Activated T-helper 17 cell treated with anti-CD3 and anti-CD28 coated beads, Interleukin-2, amount 50 U/mL, for 72 hours (primary cell): ENCODE measurements at regions not wholly inside any gene's neighbourhood (a gene's known extent, or its start where the extent isn't known, plus 50 kb on each side); places are given as distances from the start of the nearest gene placed in this dataset.

Source experiments
- ATAC-seq: fragments of 150-1000 bp; cut with Tn5 transposase; replicated peaks from 2 replicates; pipeline ENCODE4 v1.10.0; 2021; ENCODE audit warnings: mild to moderate bottlenecking, moderate library complexity
- H3K27ac Mint-ChIP-seq: one replicate; pipeline ENCODE4 v1.8.0; 2022; ENCODE audit warnings: mixed read lengths
- H3K27me3 Mint-ChIP-seq: one replicate; pipeline ENCODE4 v1.8.0; 2022; ENCODE audit warnings: mixed read lengths
- H3K36me3 Mint-ChIP-seq: one replicate; pipeline ENCODE4 v1.8.0; 2022; ENCODE audit warnings: low read depth, mild to moderate bottlenecking, mixed read lengths
- H3K4me1 Mint-ChIP-seq: one replicate; pipeline ENCODE4 v1.8.0; 2022; ENCODE audit warnings: mixed read lengths
- H3K4me3 Mint-ChIP-seq: one replicate; pipeline ENCODE4 v1.8.0; 2022; ENCODE audit warnings: mild to moderate bottlenecking, mixed read lengths
- H3K9me3 Mint-ChIP-seq: one replicate; pipeline ENCODE4 v1.8.0; 2022; ENCODE audit warnings: mixed read lengths

- ATAC-seq: no peak
- Mint-ChIP-seq H3K36me3 (no peaks in the 10 kb centered on the region), H3K27ac (no peak overlapping the region)
These were observed 141.1 kb upstream of the HS3ST2 start for GRCh38 chr16:22672830-22673210.

GRCh38 chr16:22673421-22673831 is 140.5 kb upstream of the HS3ST2 start:
- no peaks in the 10 kb centered on the region for H3K36me3 Mint-ChIP-seq
- no peak overlapping the region for H3K4me3 Mint-ChIP-seq
- H3K9me3 Mint-ChIP-seq: no peaks in the 10 kb centered on the region
- no peak overlapping the region for H3K27ac Mint-ChIP-seq
- no peak for ATAC-seq
- no peaks in the 10 kb centered on the region for H3K4me1 Mint-ChIP-seq
- no peaks in the 10 kb centered on the region for H3K27me3 Mint-ChIP-seq

More at GRCh38 chr16:22672830-22673210, 141.1 kb upstream of the HS3ST2 start:
- Mint-ChIP-seq H3K27me3 (no peaks in the 10 kb centered on the region), H3K4me3 (no peak overlapping the region), H3K9me3 (no peaks in the 10 kb centered on the region), H3K4me1 (no peaks in the 10 kb centered on the region)

- ATAC-seq: no peak
- Mint-ChIP-seq H3K27ac (no peak overlapping the region), H3K27me3 (no peaks in the 10 kb centered on the region), H3K9me3 (no peaks in the 10 kb centered on the region), H3K4me1 (no peaks in the 10 kb centered on the region), H3K4me3 (no peak overlapping the region), H3K36me3 (no peaks in the 10 kb centered on the region)
These were observed 139.2 kb upstream of the HS3ST2 start for GRCh38 chr16:22674832-22675191.

- ATAC-seq: no peak
- H3K9me3 Mint-ChIP-seq: no peaks in the 10 kb centered on the region
- no peaks in the 10 kb centered on the region for H3K36me3 Mint-ChIP-seq
- H3K27ac Mint-ChIP-seq: no peak overlapping the region
- no peak overlapping the region for H3K4me3 Mint-ChIP-seq
- H3K4me1 Mint-ChIP-seq: no peaks in the 10 kb centered on the region
- H3K27me3 Mint-ChIP-seq: no peaks in the 10 kb centered on the region
These were observed 138.0 kb upstream of the HS3ST2 start for GRCh38 chr16:22675745-22676540.

GRCh38 chr16:22677024-22677830 is 136.7 kb upstream of the HS3ST2 start:
- no peak for ATAC-seq
- H3K27me3 Mint-ChIP-seq: no peaks in the 10 kb centered on the region
- H3K4me1 Mint-ChIP-seq: no peaks in the 10 kb centered on the region
- no peak overlapping the region for H3K27ac Mint-ChIP-seq
- no peaks in the 10 kb centered on the region for H3K36me3 Mint-ChIP-seq
- H3K4me3 Mint-ChIP-seq: no peak overlapping the region
- H3K9me3 Mint-ChIP-seq: no peaks in the 10 kb centered on the region

GRCh38 chr16:22678311-22678710 is 135.7 kb upstream of the HS3ST2 start:
- H3K9me3 Mint-ChIP-seq: no peaks in the 10 kb centered on the region

GRCh38 chr16:22681554-22682291 is 132.2 kb upstream of the HS3ST2 start:
- Mint-ChIP-seq H3K9me3 (no peaks in the 10 kb centered on the region), H3K4me1 (peaks cover 5% of the 10 kb centered on the region), H3K27me3 (peaks cover 3% of the 10 kb centered on the region), H3K36me3 (no peaks in the 10 kb centered on the region), H3K4me3 (no peak overlapping the region), H3K27ac (no peak overlapping the region)
- no peak for ATAC-seq

More at GRCh38 chr16:22678311-22678710, 135.7 kb upstream of the HS3ST2 start:
- Mint-ChIP-seq H3K4me3 (no peak overlapping the region), H3K36me3 (no peaks in the 10 kb centered on the region), H3K27me3 (no peaks in the 10 kb centered on the region), H3K27ac (no peak overlapping the region), H3K4me1 (no peaks in the 10 kb centered on the region)
- ATAC-seq: no peak

- no peak overlapping the region for H3K27ac Mint-ChIP-seq
- H3K36me3 Mint-ChIP-seq: no peaks in the 10 kb centered on the region
- H3K9me3 Mint-ChIP-seq: peaks cover 3% of the 10 kb centered on the region
- ATAC-seq: no peak
- H3K4me3 Mint-ChIP-seq: no peak overlapping the region
- peaks cover 3% of the 10 kb centered on the region for H3K27me3 Mint-ChIP-seq
- peaks cover 5% of the 10 kb centered on the region for H3K4me1 Mint-ChIP-seq
These were observed 130.7 kb upstream of the HS3ST2 start for GRCh38 chr16:22683258-22683657.

GRCh38 chr16:22683730-22684573 is 130.0 kb upstream of the HS3ST2 start:
- H3K4me3 Mint-ChIP-seq: no peak overlapping the region
- no peak for ATAC-seq

GRCh38 chr16:22684574-22685458 is 129.1 kb upstream of the HS3ST2 start:
- ATAC-seq: peak; percentile 23
- peaks cover 5% of the 10 kb centered on the region for H3K4me1 Mint-ChIP-seq
- no peaks in the 10 kb centered on the region for H3K36me3 Mint-ChIP-seq

More at GRCh38 chr16:22683730-22684573, 130.0 kb upstream of the HS3ST2 start:
- Mint-ChIP-seq H3K36me3 (no peaks in the 10 kb centered on the region), H3K9me3 (peaks cover 3% of the 10 kb centered on the region), H3K27ac (no peak overlapping the region), H3K27me3 (peaks cover 3% of the 10 kb centered on the region), H3K4me1 (peaks cover 5% of the 10 kb centered on the region)

GRCh38 chr16:22685459-22685830 is 128.5 kb upstream of the HS3ST2 start:
- peaks cover 5% of the 10 kb centered on the region for H3K4me1 Mint-ChIP-seq
- H3K9me3 Mint-ChIP-seq: peaks cover 3% of the 10 kb centered on the region
- ATAC-seq: no peak
- no peak overlapping the region for H3K4me3 Mint-ChIP-seq
- no peak overlapping the region for H3K27ac Mint-ChIP-seq
- H3K27me3 Mint-ChIP-seq: peaks cover 3% of the 10 kb centered on the region
- no peaks in the 10 kb centered on the region for H3K36me3 Mint-ChIP-seq

More at GRCh38 chr16:22684574-22685458, 129.1 kb upstream of the HS3ST2 start:
- Mint-ChIP-seq H3K27me3 (peaks cover 3% of the 10 kb centered on the region), H3K9me3 (peaks cover 3% of the 10 kb centered on the region), H3K4me3 (no peak overlapping the region), H3K27ac (no peak overlapping the region)

- no peaks in the 10 kb centered on the region for H3K36me3 Mint-ChIP-seq
- H3K9me3 Mint-ChIP-seq: peaks cover 3% of the 10 kb centered on the region
- ATAC-seq: no peak
- no peak overlapping the region for H3K4me3 Mint-ChIP-seq
- peaks cover 3% of the 10 kb centered on the region for H3K27me3 Mint-ChIP-seq
- peaks cover 5% of the 10 kb centered on the region for H3K4me1 Mint-ChIP-seq
- H3K27ac Mint-ChIP-seq: no peak overlapping the region
These were observed 126.9 kb upstream of the HS3ST2 start for GRCh38 chr16:22687031-22687530.

GRCh38 chr16:22688463-22688862 is 125.5 kb upstream of the HS3ST2 start:
- Mint-ChIP-seq H3K4me3 (no peak overlapping the region), H3K27me3 (peaks cover 3% of the 10 kb centered on the region), H3K4me1 (peaks cover 5% of the 10 kb centered on the region), H3K9me3 (peaks cover 3% of the 10 kb centered on the region), H3K27ac (no peak overlapping the region), H3K36me3 (no peaks in the 10 kb centered on the region)
- ATAC-seq: no peak
